ENCODE measurements at regions not wholly inside any gene's neighbourhood (a gene's known extent, or its start where the extent isn't known, plus 50 kb on each side); places are given as distances from the start of the nearest gene placed in this dataset.
A peak's percentile ranks its signal among the peaks of the same experiment; 100 is the strongest.

DNA sequence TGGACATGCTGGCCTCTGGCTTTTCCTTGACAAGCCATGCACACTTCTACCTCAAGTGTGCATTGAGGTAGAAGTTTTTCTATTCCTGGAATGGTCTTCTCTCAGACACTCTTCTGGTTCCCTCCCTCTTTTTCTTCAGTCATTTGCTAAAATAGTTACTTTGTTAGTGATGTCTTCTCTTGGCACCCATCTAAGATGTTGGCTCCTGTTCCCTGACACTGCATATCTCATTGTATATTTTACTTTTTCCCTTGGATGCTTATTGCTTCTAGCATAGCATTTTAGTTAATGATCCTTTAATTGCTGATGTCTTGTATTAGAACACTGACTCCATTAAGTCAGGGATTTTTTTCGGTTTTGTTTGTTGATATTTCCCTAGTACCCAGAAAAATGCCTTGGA is 758.7 kb upstream of the NRSN1 start:
- no peak for DNase-seq (ENCODE audit: low read depth)

GRCh38 chr6:23368557-23368956 is 757.5 kb upstream of the NRSN1 start:
- no peak for DNase-seq (ENCODE audit: low read depth)

GRCh38 chr6:23370051-23370450 is 756.0 kb upstream of the NRSN1 start:
- no peak for DNase-seq (ENCODE audit: low read depth)

DNA sequence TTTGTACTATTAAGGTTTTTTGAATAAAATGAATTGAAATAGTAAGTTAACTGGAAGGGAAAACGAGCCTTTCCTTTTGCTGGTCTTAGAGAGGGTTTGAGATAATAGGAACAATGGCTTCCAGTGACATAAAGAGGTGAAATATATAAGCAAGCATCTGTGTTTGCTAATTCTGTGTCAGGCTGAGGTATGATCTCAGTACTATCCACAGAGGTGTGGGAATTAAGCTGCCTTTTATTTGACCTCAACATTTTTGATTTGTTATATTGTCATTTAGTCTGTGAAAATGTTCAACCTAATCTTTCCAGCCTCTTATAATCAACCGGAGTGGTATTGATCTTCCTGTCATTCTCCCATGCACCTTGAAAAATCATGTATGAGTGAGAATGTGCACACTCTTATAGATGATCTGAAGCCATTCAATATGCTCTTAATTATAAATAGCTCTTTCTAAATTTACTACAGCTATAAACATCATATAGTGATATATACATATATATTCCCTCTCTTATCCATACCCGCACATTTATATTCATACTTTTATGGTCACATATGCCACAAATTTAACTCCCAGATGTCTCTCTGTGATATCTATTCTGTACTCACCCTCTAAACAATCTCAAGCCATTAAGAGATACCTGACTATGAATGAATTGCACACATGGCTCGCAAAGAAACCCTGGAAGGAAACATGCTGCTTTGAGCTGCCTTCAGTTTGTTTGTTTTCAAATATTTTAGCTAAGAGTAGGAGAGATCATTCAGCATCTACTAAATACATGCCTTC is 754.7 kb upstream of the NRSN1 start:
- no peak for DNase-seq (ENCODE audit: low read depth)

DNA sequence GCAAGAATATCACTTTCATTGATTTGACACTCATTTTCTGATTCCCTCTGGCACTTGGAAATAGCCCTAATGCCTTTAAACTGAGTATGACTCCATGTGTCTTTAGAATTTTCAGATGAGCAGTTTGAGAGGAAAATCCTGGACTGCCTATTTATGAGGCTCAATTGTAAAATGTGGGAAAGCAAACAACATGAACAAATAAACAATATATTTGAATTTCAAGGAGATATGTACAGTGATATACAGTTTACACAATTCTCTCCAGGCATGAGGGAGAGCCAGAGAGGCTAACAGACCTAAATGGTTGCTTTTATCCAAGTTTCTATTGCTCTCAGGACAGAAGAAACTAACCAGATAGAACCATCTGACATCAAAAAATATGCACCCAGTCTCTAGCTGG is 748.2 kb upstream of the NRSN1 start:
- DNase-seq (ENCODE audit: low read depth), result no peak

DNA sequence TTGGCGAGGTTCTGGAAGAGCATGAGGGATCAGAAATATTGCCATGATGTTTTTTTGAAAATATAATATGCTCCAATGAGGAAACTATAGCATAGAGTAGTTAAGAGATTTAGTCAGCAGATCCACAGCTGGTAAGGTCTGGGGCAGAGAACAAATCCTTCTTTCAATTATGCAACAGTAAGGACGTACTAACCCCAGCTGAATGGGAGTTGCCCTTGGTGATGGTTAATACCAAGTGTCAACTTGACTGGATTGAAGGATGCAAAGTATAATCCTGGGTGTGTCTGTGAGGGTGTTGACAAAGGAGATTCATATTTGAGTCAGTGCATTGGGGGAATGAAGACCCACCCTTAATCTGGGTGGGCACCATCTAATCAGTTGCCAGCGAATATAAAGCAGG is 745.5 kb upstream of the NRSN1 start:
- no peak for DNase-seq (ENCODE audit: low read depth)

- DNase-seq (ENCODE audit: low read depth), result no peak
These were observed 737.8 kb upstream of the NRSN1 start for GRCh38 chr6:23388086-23388783.

GRCh38 chr6:23389386-23389785 is 736.6 kb upstream of the NRSN1 start:
- DNase-seq (ENCODE audit: low read depth), result no peak

DNA sequence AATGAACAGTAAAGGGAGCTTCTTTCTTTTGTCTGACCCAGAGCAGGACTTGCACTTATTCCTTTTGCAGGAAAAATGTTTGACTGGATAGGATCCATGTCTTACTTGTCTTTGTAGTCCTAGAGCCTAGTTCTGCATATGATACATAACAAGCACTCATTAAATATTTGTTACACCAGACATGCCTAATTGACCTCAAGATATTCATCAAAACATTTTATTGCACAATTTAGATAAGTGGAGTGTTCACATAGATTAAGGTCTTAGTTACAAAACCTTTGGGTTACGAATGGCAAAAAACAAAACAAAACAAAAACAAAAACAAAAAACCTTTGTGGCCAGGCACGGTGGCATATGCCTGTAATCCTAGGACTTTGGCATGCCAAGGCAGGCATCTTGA is 735.8 kb upstream of the NRSN1 start:
- no peak for DNase-seq (ENCODE audit: low read depth)

DNA sequence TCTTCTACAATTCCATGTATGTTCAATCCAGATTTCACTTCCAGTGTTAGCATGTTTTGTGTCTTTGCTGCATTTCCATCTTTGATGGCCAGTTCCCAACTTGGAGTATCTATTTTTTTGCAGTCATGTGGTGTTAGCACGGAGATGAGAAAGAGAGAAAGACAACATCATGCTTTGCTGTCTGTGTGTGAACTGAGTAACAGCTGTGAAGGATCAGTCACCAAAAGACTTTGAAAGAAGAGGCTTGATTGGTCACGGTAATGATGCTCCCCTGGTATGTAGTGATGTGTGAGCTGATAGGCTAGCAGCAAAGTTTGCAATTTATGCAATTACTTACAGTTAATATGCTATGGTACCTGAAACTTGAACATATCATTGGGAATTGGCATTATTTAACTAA is 731.3 kb upstream of the NRSN1 start:
- DNase-seq (ENCODE audit: low read depth), result no peak

GRCh38 chr6:23395381-23395780 is 730.6 kb upstream of the NRSN1 start:
- no peak for DNase-seq (ENCODE audit: low read depth)

- DNase-seq (ENCODE audit: low read depth), result no peak
These were observed 729.1 kb upstream of the NRSN1 start for GRCh38 chr6:23396949-23397348.

GRCh38 chr6:23403460-23403859 is 722.6 kb upstream of the NRSN1 start:
- no peak for DNase-seq (ENCODE audit: low read depth)

GRCh38 chr6:23409531-23409930 is 716.5 kb upstream of the NRSN1 start:
- DNase-seq (ENCODE audit: low read depth), result no peak

- DNase-seq (ENCODE audit: low read depth), result no peak
These were observed 715.6 kb upstream of the NRSN1 start for GRCh38 chr6:23410439-23410838.

- DNase-seq (ENCODE audit: low read depth), result no peak
These were observed 713.2 kb upstream of the NRSN1 start for GRCh38 chr6:23412770-23413169.

GRCh38 chr6:23413327-23414050 is 712.5 kb upstream of the NRSN1 start:
- DNase-seq (ENCODE audit: low read depth), result peak; percentile 31

- DNase-seq (ENCODE audit: low read depth), result peak; percentile 79
These were observed 712.0 kb upstream of the NRSN1 start for GRCh38 chr6:23414051-23414445.

GRCh38 chr6:23414922-23415321 is 711.1 kb upstream of the NRSN1 start:
- no peak for DNase-seq (ENCODE audit: low read depth)

DNA sequence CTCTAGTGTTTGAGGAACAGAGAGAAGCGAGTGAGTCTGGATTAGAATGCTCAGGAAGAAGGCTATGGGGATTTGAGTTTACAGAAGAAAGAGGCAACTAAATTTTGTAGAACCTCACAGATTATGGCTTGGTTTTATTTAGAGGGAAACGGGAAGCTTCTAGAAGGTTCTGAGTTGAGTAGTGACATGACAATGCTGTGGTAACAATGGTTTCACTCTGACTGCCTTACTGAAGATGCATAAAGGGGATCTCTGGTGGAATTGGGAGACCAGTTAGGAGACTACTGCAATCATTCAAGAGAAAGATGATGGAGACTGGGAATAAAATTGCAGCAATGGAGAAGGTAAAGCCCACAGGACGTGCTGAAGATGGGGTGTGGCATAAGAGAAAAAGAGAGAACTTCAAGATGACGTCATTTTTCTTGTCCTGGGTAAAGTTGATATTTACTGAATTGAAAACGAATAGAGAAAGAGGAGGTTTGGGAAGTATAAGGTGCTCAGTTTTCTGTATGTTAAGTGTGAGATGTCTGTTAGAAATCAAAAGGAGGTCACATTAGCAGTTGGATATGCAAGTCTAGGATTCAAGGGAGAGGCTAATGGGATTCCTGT is 710.1 kb upstream of the NRSN1 start:
- DNase-seq (ENCODE audit: low read depth), result no peak

GRCh38 chr6:23417133-23417532 is 708.9 kb upstream of the NRSN1 start:
- DNase-seq (ENCODE audit: low read depth), result no peak

- DNase-seq (ENCODE audit: low read depth), result no peak
These were observed 707.9 kb upstream of the NRSN1 start for GRCh38 chr6:23418095-23418494.

DNA sequence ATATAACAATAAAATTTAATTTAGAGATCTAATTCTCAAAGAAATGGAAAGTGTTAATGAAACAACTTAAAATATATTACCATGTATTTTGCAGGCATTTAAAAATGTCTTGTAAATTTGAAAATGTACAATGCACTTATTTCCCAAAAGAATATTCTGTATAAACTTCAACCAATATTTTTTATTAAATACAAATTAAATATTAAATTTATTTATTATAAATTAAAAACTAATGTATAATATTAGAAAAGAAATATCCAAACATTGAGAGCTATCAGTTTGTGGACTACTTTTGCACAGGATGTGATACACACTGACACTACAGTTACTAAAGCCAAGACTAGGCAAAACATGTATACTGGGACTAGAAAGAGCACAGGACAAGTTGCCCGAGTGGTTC is 707.0 kb upstream of the NRSN1 start:
- no peak for DNase-seq (ENCODE audit: low read depth)
